WERI-Rb-1 (cell line): ENCODE measurements at regions not wholly inside any gene's neighbourhood (a gene's known extent, or its start where the extent isn't known, plus 50 kb on each side); places are given as distances from the start of the nearest gene placed in this dataset.

Experiments
- DNase-seq: peaks from one replicate; pipeline ENCODE4 v3.0.0-alpha.2; 2020
- H3K27ac ChIP-seq: fragments of 250-450 bp; sonication (Bioruptor Pico); 2 replicates; pipeline ENCODE4 v1.5.1; 2020; ENCODE audit warnings: mild to moderate bottlenecking, moderate library complexity
- H3K27me3 ChIP-seq: fragments of 250-450 bp; sonication (Bioruptor Pico); 2 replicates; pipeline ENCODE4 v1.5.1; 2021; ENCODE audit warnings: mild to moderate bottlenecking, low read depth, moderate library complexity; ENCODE audit not compliant: insufficient read depth, severe bottlenecking
- H3K36me3 ChIP-seq: fragments of 250-450 bp; sonication (Bioruptor Pico); 2 replicates; pipeline ENCODE4 v1.5.1; 2020; ENCODE audit warnings: mild to moderate bottlenecking, moderate library complexity
- H3K4me3 ChIP-seq: 2 replicates; pipeline ENCODE4 v1.5.1; 2011; ENCODE audit warnings: low read depth, mild to moderate bottlenecking, control low read depth, low read length
- H3K9me3 ChIP-seq: fragments of 250-450 bp; sonication (Bioruptor Pico); 2 replicates; pipeline ENCODE4 v1.5.1; 2021; ENCODE audit warnings: mild to moderate bottlenecking, moderate library complexity; ENCODE audit not compliant: severe bottlenecking
- TF ChIP-seq, protein P1 (sequence below): IDR thresholded peaks from 2 replicates; pipeline ENCODE4 v1.5.1; 2011; ENCODE audit warnings: low read depth, mild to moderate bottlenecking, control low read depth, inconsistent platforms, low read length

DNA sequence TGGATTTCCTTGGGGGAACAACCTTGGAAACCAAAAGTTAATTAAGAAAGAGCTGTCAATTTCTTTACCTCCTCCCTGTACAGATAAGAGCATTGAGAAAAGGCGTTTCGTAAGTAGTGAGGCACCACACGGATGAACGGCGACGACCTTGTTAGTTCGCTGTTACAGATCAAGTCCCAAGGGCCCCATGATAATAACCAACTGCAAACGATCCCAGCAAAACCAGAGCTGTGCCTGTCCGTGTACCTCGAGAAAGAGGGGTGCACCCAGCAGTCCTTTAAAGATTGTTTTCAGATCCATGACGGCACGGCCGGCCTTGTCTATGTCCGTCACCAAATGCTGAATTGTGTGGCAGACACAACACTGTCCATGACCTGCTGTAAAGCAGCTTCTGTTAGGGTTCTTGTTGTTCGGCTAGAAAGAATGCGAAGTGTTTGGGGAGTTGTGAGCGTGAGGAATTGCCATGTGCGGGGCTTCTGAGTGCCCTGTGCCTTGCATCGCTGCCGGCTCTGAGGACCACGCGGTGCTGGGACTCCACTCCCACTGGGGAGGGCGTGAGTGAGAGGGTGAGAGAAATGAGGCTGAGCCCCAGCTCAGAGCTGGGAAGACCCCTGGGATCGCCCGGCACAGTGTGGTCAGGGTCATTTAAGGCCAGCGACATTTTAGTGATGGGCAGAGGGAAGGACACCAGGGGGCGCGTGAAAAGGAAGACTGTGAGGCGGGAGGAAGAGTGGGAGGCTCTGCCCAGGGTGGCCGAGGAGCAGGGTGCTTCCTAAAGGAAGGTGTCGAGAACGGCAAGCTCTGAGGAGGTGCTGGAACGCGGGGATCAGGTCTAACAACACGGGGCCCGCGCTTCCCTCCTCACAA is 136.8 kb upstream of the RPS6KA2 start:
- H3K9me3 ChIP-seq = no peaks in the 10 kb centered on the region
- no peak overlapping the region for H3K4me3 ChIP-seq
- no peaks in the 10 kb centered on the region for H3K36me3 ChIP-seq
- DNase-seq = no peak
- H3K27ac ChIP-seq = no peak overlapping the region
- TF ChIP-seq, protein P1, sequence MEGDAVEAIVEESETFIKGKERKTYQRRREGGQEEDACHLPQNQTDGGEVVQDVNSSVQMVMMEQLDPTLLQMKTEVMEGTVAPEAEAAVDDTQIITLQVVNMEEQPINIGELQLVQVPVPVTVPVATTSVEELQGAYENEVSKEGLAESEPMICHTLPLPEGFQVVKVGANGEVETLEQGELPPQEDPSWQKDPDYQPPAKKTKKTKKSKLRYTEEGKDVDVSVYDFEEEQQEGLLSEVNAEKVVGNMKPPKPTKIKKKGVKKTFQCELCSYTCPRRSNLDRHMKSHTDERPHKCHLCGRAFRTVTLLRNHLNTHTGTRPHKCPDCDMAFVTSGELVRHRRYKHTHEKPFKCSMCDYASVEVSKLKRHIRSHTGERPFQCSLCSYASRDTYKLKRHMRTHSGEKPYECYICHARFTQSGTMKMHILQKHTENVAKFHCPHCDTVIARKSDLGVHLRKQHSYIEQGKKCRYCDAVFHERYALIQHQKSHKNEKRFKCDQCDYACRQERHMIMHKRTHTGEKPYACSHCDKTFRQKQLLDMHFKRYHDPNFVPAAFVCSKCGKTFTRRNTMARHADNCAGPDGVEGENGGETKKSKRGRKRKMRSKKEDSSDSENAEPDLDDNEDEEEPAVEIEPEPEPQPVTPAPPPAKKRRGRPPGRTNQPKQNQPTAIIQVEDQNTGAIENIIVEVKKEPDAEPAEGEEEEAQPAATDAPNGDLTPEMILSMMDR = no peak
- no peaks in the 10 kb centered on the region for H3K27me3 ChIP-seq

- H3K9me3 ChIP-seq = no peaks in the 10 kb centered on the region
- no peaks in the 10 kb centered on the region for H3K27me3 ChIP-seq
- H3K27ac ChIP-seq = no peak overlapping the region
- H3K36me3 ChIP-seq = no peaks in the 10 kb centered on the region
- no peak for DNase-seq
- TF ChIP-seq, protein P1 = no peak
- H3K4me3 ChIP-seq = no peak overlapping the region
Observed at GRCh38 chr6:166761801-166762200, 134.8 kb upstream of the RPS6KA2 start.

GRCh38 chr6:166760288-166760687 is 133.2 kb upstream of the RPS6KA2 start:
- TF ChIP-seq, protein P1 = no peak
- Histone ChIP-seq H3K4me3 (no peak overlapping the region), H3K36me3 (no peaks in the 10 kb centered on the region), H3K9me3 (no peaks in the 10 kb centered on the region), H3K27me3 (no peaks in the 10 kb centered on the region), H3K27ac (no peak overlapping the region)
- DNase-seq = no peak

GRCh38 chr6:166758136-166758704 is 131.2 kb upstream of the RPS6KA2 start:
- no peak for DNase-seq
- Histone ChIP-seq H3K36me3 (no peaks in the 10 kb centered on the region), H3K27me3 (no peaks in the 10 kb centered on the region)

DNA sequence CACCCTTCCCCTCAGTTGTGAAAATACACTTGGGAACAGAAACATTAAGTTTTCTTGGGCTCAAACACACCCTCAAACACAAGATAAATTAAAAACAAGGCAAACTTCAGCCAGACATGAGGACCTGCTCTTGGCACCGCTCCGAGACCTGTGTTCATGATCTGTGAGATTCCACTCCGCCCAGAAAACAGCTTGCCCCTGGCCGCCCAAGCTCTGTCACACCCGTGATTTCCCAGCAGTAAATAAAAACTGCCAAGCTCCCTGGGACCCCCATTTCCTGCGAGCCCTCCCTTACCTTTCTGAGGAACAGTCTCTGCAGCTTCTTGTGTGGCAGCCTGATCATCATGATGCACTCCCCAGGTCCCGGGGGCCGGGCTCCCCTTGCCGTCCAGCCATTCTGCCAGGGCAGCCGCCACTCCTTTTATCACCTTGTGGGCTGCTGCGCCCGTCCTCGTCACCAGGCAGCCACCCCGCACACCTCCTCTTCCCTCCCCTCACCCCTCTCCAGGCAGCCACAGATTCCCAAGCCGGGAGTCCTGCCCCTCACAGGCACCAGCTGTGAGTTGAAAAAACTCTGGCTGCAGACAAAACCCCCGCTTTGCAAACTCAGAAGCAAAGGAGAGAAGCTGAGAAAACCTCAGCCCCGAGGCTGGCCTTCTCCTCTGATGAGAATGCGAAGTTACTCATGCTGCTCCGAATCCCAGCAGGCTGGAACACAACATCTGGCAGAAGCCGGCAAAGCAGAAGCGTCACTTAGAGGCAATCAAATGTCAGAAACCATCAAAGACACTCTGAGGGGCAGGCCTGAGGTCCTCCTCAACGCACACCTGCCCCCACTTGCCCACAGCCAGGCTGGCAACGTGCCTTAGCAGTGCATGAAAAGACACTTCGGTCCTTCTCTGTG is 130.4 kb upstream of the RPS6KA2 start:
- no peak overlapping the region for H3K27ac ChIP-seq
- no peaks in the 10 kb centered on the region for H3K36me3 ChIP-seq
- DNase-seq = no peak
- TF ChIP-seq, protein P1 = no peak
- H3K4me3 ChIP-seq = no peak overlapping the region
- H3K27me3 ChIP-seq = no peaks in the 10 kb centered on the region
- H3K9me3 ChIP-seq = no peaks in the 10 kb centered on the region

More at GRCh38 chr6:166758136-166758704, 131.2 kb upstream of the RPS6KA2 start:
- H3K27ac ChIP-seq = no peak overlapping the region
- TF ChIP-seq, protein P1 = no peak
- no peak overlapping the region for H3K4me3 ChIP-seq
- H3K9me3 ChIP-seq = no peaks in the 10 kb centered on the region
